A549 (cell line): ENCODE measurements at regions not wholly inside any gene's neighbourhood (a gene's known extent, or its start where the extent isn't known, plus 50 kb on each side); places are given as distances from the start of the nearest gene placed in this dataset.
"Not testable (repeated sequence)": the region's sequence is repeated elsewhere in the genome, so short reads cannot be mapped to it uniquely, and the experiment has no call there.

Experiments used
- ATAC-seq, 2 experiments: fragments of 200-7000 bp in 1 of 2; fragments of >200 bp in 1 of 2; cut with Nextera tagmentation in 1 of 2; cut with Tn5 transposase in 1 of 2; 3 replicates each; pipeline versions ENCODE4 v1.8.0 to v1.9.1; 2018 to 2020; ENCODE audit warnings: mild to moderate bottlenecking in 1 of 2, moderate library complexity in 1 of 2
- CTCF ChIA-PET: fragments of 300-600 bp; sonication (Branson Sonifier 250); formaldehyde crosslinking; extraction: SDS; loops from one replicate; lab custom pipeline; 2021; ENCODE audit warnings: antibody characterized with exemption, inconsistent platforms; lab: Yijun Ruan, JAX
- POLR2A ChIA-PET: fragments of 350-600 bp; formaldehyde crosslinking; extraction: SDS; loops from one replicate; lab custom pipeline; 2021; ENCODE audit warnings: antibody characterized with exemption, inconsistent platforms; lab: Yijun Ruan, JAX
- DNase-seq, 2 experiments: peaks; one replicate each; pipeline versions ENCODE4 v3.0.0 to v3.0.0-alpha.2; 2011 to 2016; ENCODE audit warnings: low read depth in 1 of 2, low spot score in 1 of 2
- FAIRE-seq: peaks from 2 replicates; lab custom pipeline; 2011; peaks lifted over from hg19 to GRCh38; lab: Jason Lieb, UNC
- H3K27ac ChIP-seq, 2 experiments: fragments of >200 bp; sonication (Bioruptor Twin); formaldehyde crosslinking; 3 replicates each; pipeline ENCODE4 v1.5.1; 2016 to 2017
- H3K4me1 ChIP-seq: fragments of >200 bp; sonication (Bioruptor Twin); formaldehyde crosslinking; 3 replicates; pipeline ENCODE4 v1.6.1; 2016
- H3K4me2 ChIP-seq: fragments of >200 bp; sonication (Bioruptor Twin); formaldehyde crosslinking; 3 replicates; pipeline ENCODE4 v1.6.1; 2016
- H3K4me3 ChIP-seq: fragments of >200 bp; sonication (Bioruptor Twin); formaldehyde crosslinking; 3 replicates; pipeline ENCODE4 v1.5.1; 2016
- H3K9me3 ChIP-seq: fragments of >200 bp; sonication (Bioruptor Twin); formaldehyde crosslinking; 3 replicates; pipeline ENCODE4 v1.6.1; 2016
- ATOH8 ChIP-seq: fragments of 250-450 bp; sonication (Bioruptor Pico); IDR thresholded peaks from 2 replicates; pipeline ENCODE4 v1.5.0; 2020; ENCODE audit warnings: low read depth, mild to moderate bottlenecking, moderate library complexity
- CHD4 ChIP-seq: fragments of 200-600 bp; sonication (generic); IDR thresholded peaks from 2 replicates; pipeline ENCODE4 v1.6.1; 2016; ENCODE audit warnings: antibody characterized with exemption, mild to moderate bottlenecking, borderline replicate concordance
- CTCF ChIP-seq: fragments of >200 bp; sonication (Bioruptor Twin); formaldehyde crosslinking; IDR thresholded peaks from 3 replicates; pipeline ENCODE4 v1.5.1; 2016
- EP300 ChIP-seq, 2 experiments: fragments of >200 bp; sonication (Bioruptor Twin); formaldehyde crosslinking; IDR thresholded peaks; 2 replicates in 1 of 2; 3 replicates in 1 of 2; pipeline ENCODE4 v1.6.1; 2016 to 2017
- FOSL2 ChIP-seq, 2 experiments: fragments of 450-650 bp in 1 of 2; fragments of >200 bp in 1 of 2; sonication (Bioruptor Twin) in 1 of 2; formaldehyde crosslinking; IDR thresholded peaks; 2 replicates each; pipeline versions ENCODE4 v1.5.0 to v1.6.1; 2016 to 2020; ENCODE audit warnings: mild to moderate bottlenecking in 1 of 2, moderate library complexity in 1 of 2
- GATA3 ChIP-seq: IDR thresholded peaks from 2 replicates; pipeline ENCODE4 v1.6.1; 2012; ENCODE audit warnings: borderline replicate concordance
- HDAC2 ChIP-seq: fragments of 200-600 bp; sonication (generic); IDR thresholded peaks from 2 replicates; pipeline ENCODE4 v1.6.1; 2016
- HEYL ChIP-seq: fragments of 250-450 bp; sonication (Bioruptor Pico); IDR thresholded peaks from 2 replicates; pipeline ENCODE4 v1.8.0; 2021; ENCODE audit warnings: mild to moderate bottlenecking, moderate library complexity
- HMGXB4 ChIP-seq: fragments of 250-450 bp; sonication (Bioruptor Pico); IDR thresholded peaks from 2 replicates; pipeline ENCODE4 v1.5.0; 2021; ENCODE audit warnings: mild to moderate bottlenecking, moderate library complexity, borderline replicate concordance
- HOXA7 ChIP-seq: fragments of 250-450 bp; sonication (Bioruptor Pico); IDR thresholded peaks from 2 replicates; pipeline ENCODE4 v1.5.0; 2020; ENCODE audit warnings: mild to moderate bottlenecking, moderate library complexity
- HOXB13 ChIP-seq: fragments of 250-450 bp; sonication (Bioruptor Pico); IDR thresholded peaks from 2 replicates; pipeline ENCODE4 v1.5.0; 2020; ENCODE audit warnings: low read depth, mild to moderate bottlenecking, moderate library complexity
- KDM5A ChIP-seq: fragments of 200-600 bp; sonication (generic); IDR thresholded peaks from 2 replicates; pipeline ENCODE4 v1.6.1; 2016; ENCODE audit warnings: antibody characterized with exemption, mild to moderate bottlenecking
- PHF8 ChIP-seq: fragments of 200-600 bp; sonication (generic); IDR thresholded peaks from 2 replicates; pipeline ENCODE4 v1.6.1; 2016; ENCODE audit warnings: low read depth, mild to moderate bottlenecking, antibody characterized with exemption, moderate library complexity, borderline replicate concordance
- RAD21 ChIP-seq, 2 experiments: fragments of >200 bp in 1 of 2; sonication (Bioruptor Twin) in 1 of 2; formaldehyde crosslinking in 1 of 2; IDR thresholded peaks in 1 of 2; conservative IDR thresholded peaks in 1 of 2; 2 replicates in 1 of 2; 3 replicates in 1 of 2; pipeline ENCODE4 v1.6.1; 2012 to 2018; ENCODE audit warnings: inconsistent platforms in 1 of 2
- RCOR1 ChIP-seq: fragments of 150-350 bp; IDR thresholded peaks from 2 replicates; pipeline ENCODE4 v1.6.1; 2014; ENCODE audit warnings: antibody characterized with exemption, low read length, low read depth
- SMC3 ChIP-seq: fragments of >200 bp; sonication (Bioruptor Twin); formaldehyde crosslinking; IDR thresholded peaks from 3 replicates; pipeline ENCODE4 v1.6.1; 2018; ENCODE audit warnings: inconsistent platforms
- TFCP2L1 ChIP-seq: fragments of 250-450 bp; sonication (Bioruptor Pico); IDR thresholded peaks from 2 replicates; pipeline ENCODE4 v1.5.0; 2021; ENCODE audit warnings: mild to moderate bottlenecking
- TP53 ChIP-seq: fragments of 250-450 bp; sonication (Bioruptor Pico); IDR thresholded peaks from 2 replicates; pipeline ENCODE4 v1.5.0; 2021; ENCODE audit warnings: mild to moderate bottlenecking, moderate library complexity
- whole genome bisulfite sequencing: methylation state at CpG from one replicate; pipeline ENCODE4 v1.1.6; 2017; ENCODE audit errors: missing lambda C conversion rate; 5-methylcytosine and 5-hydroxymethylcytosine counted together

GRCh38 chr9:124088476-124088837, 76.9 kb downstream of the LHX2 start (continued):
- no peak for TF ChIP-seq SMC3

- POLR2A ChIA-PET = not testable (repeated sequence)
Observed at GRCh38 chr9:124089631-124090488, 78.3 kb downstream of the LHX2 start.

GRCh38 chr9:124098141-124098905, 86.8 kb downstream of the LHX2 start:
- ChIA-PET POLR2A (no interaction called here), CTCF (interaction anchor here (0.7 kb wide), 1 partner anchor 11 kb away, joined by 3 read pairs; no protein-coding TSS in a partner anchor)
- no peaks in the 10 kb centered on the region for H3K9me3 ChIP-seq
- WGBS = 26% methylated on average over 12 of the region's 12 CpGs
- H3K27ac ChIP-seq = no peak overlapping the region
- H3K4me3 ChIP-seq = no peak overlapping the region
- ATAC-seq (no peak; a peak in 1 of 6 replicates), DNase-seq (no peak)
- H3K4me1 ChIP-seq = no peaks in the 10 kb centered on the region
- no peak overlapping the region for H3K4me2 ChIP-seq
- TF ChIP-seq HOXB13 (CRISPR knock-in tag) (no peak), FOSL2 (IDR thresholded peaks at IDR 0.05) (no peak), FOSL2 (CRISPR knock-in tag; IDR thresholded peaks at IDR 0.05) (no peak), HEYL (CRISPR knock-in tag) (no peak), HMGXB4 (CRISPR knock-in tag) (no peak), TFCP2L1 (CRISPR knock-in tag) (no peak), RCOR1 (no peak), CTCF (no peak), TP53 (no peak), RAD21 (conservative IDR thresholded peaks at IDR 0.05 in 1 of 2, IDR thresholded peaks at IDR 0.05 in 1 of 2) (no peak), GATA3 (no peak), HDAC2 (no peak), ATOH8 (CRISPR knock-in tag) (no peak), HOXA7 (CRISPR knock-in tag) (no peak), PHF8 (no peak), KDM5A (no peak), CHD4 (no peak), EP300 (IDR thresholded peaks at IDR 0.05) (no peak)
- TF ChIP-seq, all 56 proteins: peak for 0
- FAIRE-seq = no peak

More at GRCh38 chr9:124089631-124090488, 78.3 kb downstream of the LHX2 start:
- not testable (repeated sequence) for FAIRE-seq, H3K9me3 ChIP-seq, H3K4me1 ChIP-seq, H3K27ac ChIP-seq, DNase-seq, H3K4me2 ChIP-seq, H3K4me3 ChIP-seq, ATAC-seq
- WGBS = 61% methylated on average over 9 of the region's 9 CpGs
- CTCF ChIA-PET = interaction anchor here (0.6 to 1.9 kb wide), 5 partner anchors 24 to 546 kb away, joined by 3 to 5 read pairs (median 4); no protein-coding TSS in a partner anchor
